KMS-11 (cell line): ENCODE measurements at regions not wholly inside any gene's neighbourhood (a gene's known extent, or its start where the extent isn't known, plus 50 kb on each side); places are given as distances from the start of the nearest gene placed in this dataset.

ENCODE experiments used
- H2AFZ ChIP-seq: fragments of 200-600 bp; sonication (generic); 2 replicates; pipeline ENCODE4 v1.6.1; 2016; ENCODE audit warnings: antibody characterized with exemption, mixed run types, low read depth
- H3K27ac ChIP-seq: fragments of 200-600 bp; sonication (generic); 2 replicates; pipeline ENCODE4 v1.6.1; 2016; ENCODE audit warnings: mild to moderate bottlenecking, mixed run types
- H3K27me3 ChIP-seq: fragments of 200-600 bp; sonication (generic); 2 replicates; pipeline ENCODE4 v1.6.1; 2017; ENCODE audit warnings: mild to moderate bottlenecking, low read depth, mixed run types, moderate library complexity; ENCODE audit not compliant: insufficient read depth
- H3K36me3 ChIP-seq: fragments of 200-600 bp; sonication (generic); 2 replicates; pipeline ENCODE4 v1.6.1; 2017; ENCODE audit warnings: mild to moderate bottlenecking, mixed run types; ENCODE audit not compliant: insufficient read depth
- H3K4me1 ChIP-seq: fragments of 200-600 bp; sonication (generic); 2 replicates; pipeline ENCODE4 v1.6.1; 2016; ENCODE audit warnings: mild to moderate bottlenecking, low read depth, mixed run types; ENCODE audit not compliant: poor library complexity, severe bottlenecking
- H3K4me2 ChIP-seq: fragments of 200-600 bp; sonication (generic); 2 replicates; pipeline ENCODE4 v1.7.0; 2016; ENCODE audit warnings: mild to moderate bottlenecking, mixed run types
- H3K4me3 ChIP-seq: fragments of 200-600 bp; sonication (generic); IDR thresholded peaks from 2 replicates; pipeline ENCODE4 v1.6.1; 2017; ENCODE audit warnings: low read depth, low read length, mixed read lengths; ENCODE audit not compliant: insufficient read depth
- H3K79me2 ChIP-seq: fragments of 200-600 bp; sonication (generic); 2 replicates; pipeline ENCODE4 v1.6.1; 2016; ENCODE audit warnings: low read depth, mixed run types; ENCODE audit not compliant: insufficient read depth
- H3K9ac ChIP-seq: fragments of 200-600 bp; sonication (generic); 2 replicates; pipeline ENCODE4 v1.6.1; 2016; ENCODE audit warnings: mild to moderate bottlenecking, mixed run types
- H4K20me1 ChIP-seq: fragments of 200-600 bp; sonication (generic); 2 replicates; pipeline ENCODE4 v1.6.1; 2016; ENCODE audit warnings: mild to moderate bottlenecking, mixed run types; ENCODE audit not compliant: insufficient read depth
- TF ChIP-seq, protein P1 (sequence below): fragments of 200-600 bp; sonication (generic); conservative IDR thresholded peaks from 2 replicates; pipeline ENCODE4 v1.6.1; 2017; ENCODE audit warnings: low read depth, mild to moderate bottlenecking, antibody characterized with exemption, low read length, moderate library complexity, mixed read lengths

GRCh38 chr9:82438581-82438980 is 450.0 kb downstream of the SPATA31D1 start:
- Histone ChIP-seq H3K4me3 (no peak overlapping the region), H3K27ac (no peak overlapping the region), H2AFZ (no peak overlapping the region), H3K79me2 (no peaks in the 10 kb centered on the region), H3K4me2 (no peak overlapping the region), H3K36me3 (no peaks in the 10 kb centered on the region), H3K9ac (no peak overlapping the region), H3K4me1 (no peaks in the 10 kb centered on the region), H4K20me1 (no peaks in the 10 kb centered on the region), H3K27me3 (no peaks in the 10 kb centered on the region)
- TF ChIP-seq, protein P1, sequence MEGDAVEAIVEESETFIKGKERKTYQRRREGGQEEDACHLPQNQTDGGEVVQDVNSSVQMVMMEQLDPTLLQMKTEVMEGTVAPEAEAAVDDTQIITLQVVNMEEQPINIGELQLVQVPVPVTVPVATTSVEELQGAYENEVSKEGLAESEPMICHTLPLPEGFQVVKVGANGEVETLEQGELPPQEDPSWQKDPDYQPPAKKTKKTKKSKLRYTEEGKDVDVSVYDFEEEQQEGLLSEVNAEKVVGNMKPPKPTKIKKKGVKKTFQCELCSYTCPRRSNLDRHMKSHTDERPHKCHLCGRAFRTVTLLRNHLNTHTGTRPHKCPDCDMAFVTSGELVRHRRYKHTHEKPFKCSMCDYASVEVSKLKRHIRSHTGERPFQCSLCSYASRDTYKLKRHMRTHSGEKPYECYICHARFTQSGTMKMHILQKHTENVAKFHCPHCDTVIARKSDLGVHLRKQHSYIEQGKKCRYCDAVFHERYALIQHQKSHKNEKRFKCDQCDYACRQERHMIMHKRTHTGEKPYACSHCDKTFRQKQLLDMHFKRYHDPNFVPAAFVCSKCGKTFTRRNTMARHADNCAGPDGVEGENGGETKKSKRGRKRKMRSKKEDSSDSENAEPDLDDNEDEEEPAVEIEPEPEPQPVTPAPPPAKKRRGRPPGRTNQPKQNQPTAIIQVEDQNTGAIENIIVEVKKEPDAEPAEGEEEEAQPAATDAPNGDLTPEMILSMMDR = no peak

- no peaks in the 10 kb centered on the region for H3K36me3 ChIP-seq
- no peaks in the 10 kb centered on the region for H4K20me1 ChIP-seq
- H3K4me2 ChIP-seq = no peak overlapping the region
- H3K27ac ChIP-seq = no peak overlapping the region
- no peak overlapping the region for H2AFZ ChIP-seq
- no peak overlapping the region for H3K9ac ChIP-seq
- H3K27me3 ChIP-seq = no peaks in the 10 kb centered on the region
- no peaks in the 10 kb centered on the region for H3K79me2 ChIP-seq
- no peaks in the 10 kb centered on the region for H3K4me1 ChIP-seq
- TF ChIP-seq, protein P1 = no peak
- H3K4me3 ChIP-seq = no peak overlapping the region
Observed at GRCh38 chr9:82443312-82443711, 454.7 kb downstream of the SPATA31D1 start.

- no peak overlapping the region for H3K9ac ChIP-seq
- H3K79me2 ChIP-seq = no peaks in the 10 kb centered on the region
- no peaks in the 10 kb centered on the region for H3K27me3 ChIP-seq
- H2AFZ ChIP-seq = no peak overlapping the region
- H3K4me3 ChIP-seq = no peak overlapping the region
- no peaks in the 10 kb centered on the region for H4K20me1 ChIP-seq
- no peaks in the 10 kb centered on the region for H3K36me3 ChIP-seq
- no peak overlapping the region for H3K4me2 ChIP-seq
- TF ChIP-seq, protein P1 = no peak
- H3K4me1 ChIP-seq = peaks cover 2% of the 10 kb centered on the region
- no peak overlapping the region for H3K27ac ChIP-seq
Observed at GRCh38 chr9:82445556-82445955, 457.0 kb downstream of the SPATA31D1 start.

- no peaks in the 10 kb centered on the region for H3K27me3 ChIP-seq
- H2AFZ ChIP-seq = no peak overlapping the region
- no peak overlapping the region for H3K4me2 ChIP-seq
- no peak overlapping the region for H3K27ac ChIP-seq
- no peaks in the 10 kb centered on the region for H3K36me3 ChIP-seq
- no peak overlapping the region for H3K9ac ChIP-seq
- no peaks in the 10 kb centered on the region for H3K79me2 ChIP-seq
- no peaks in the 10 kb centered on the region for H4K20me1 ChIP-seq
- TF ChIP-seq, protein P1 = no peak
- peaks cover 2% of the 10 kb centered on the region for H3K4me1 ChIP-seq
- no peak overlapping the region for H3K4me3 ChIP-seq
Observed at GRCh38 chr9:82447343-82447742, 458.8 kb downstream of the SPATA31D1 start.

- TF ChIP-seq, protein P1 = no peak
- Histone ChIP-seq H3K9ac (no peak overlapping the region), H3K27me3 (no peaks in the 10 kb centered on the region), H3K27ac (no peak overlapping the region), H3K4me3 (no peak overlapping the region), H3K4me1 (peaks cover 2% of the 10 kb centered on the region), H3K4me2 (no peak overlapping the region), H2AFZ (no peak overlapping the region), H4K20me1 (no peaks in the 10 kb centered on the region), H3K36me3 (no peaks in the 10 kb centered on the region), H3K79me2 (no peaks in the 10 kb centered on the region)
Observed at GRCh38 chr9:82449986-82450385, 461.4 kb downstream of the SPATA31D1 start.
